Keratinocyte (primary cell): ENCODE measurements at regions not wholly inside any gene's neighbourhood (a gene's known extent, or its start where the extent isn't known, plus 50 kb on each side); places are given as distances from the start of the nearest gene placed in this dataset.

Source experiments
- DNase-seq: peaks from one replicate; pipeline ENCODE4 v3.0.0-alpha.2; 2011; ENCODE audit warnings: low read depth, missing footprints, low spot score
- FAIRE-seq: peaks from 2 replicates; lab custom pipeline; 2011; peaks lifted over from hg19 to GRCh38; lab: Jason Lieb, UNC
- H2AFZ ChIP-seq: 2 replicates; pipeline ENCODE4 v1.6.0; 2012; ENCODE audit warnings: low read length, control low read depth, inconsistent platforms; ENCODE audit not compliant: control insufficient read depth
- H3K27ac ChIP-seq: 2 replicates; pipeline ENCODE4 v1.5.1; 2011; ENCODE audit warnings: low read length; ENCODE audit not compliant: control insufficient read depth, insufficient read depth
- H3K27me3 ChIP-seq: 3 replicates; pipeline ENCODE4 v1.6.0; 2011; ENCODE audit warnings: low read length; ENCODE audit not compliant: control insufficient read depth, insufficient read depth; ENCODE audit errors: extremely low read depth
- H3K36me3 ChIP-seq, 2 experiments: 2 replicates in 1 of 2; 3 replicates in 1 of 2; pipeline ENCODE4 v1.5.1; 2011; ENCODE audit warnings: low read length in 2 of 2, mild to moderate bottlenecking in 1 of 2; ENCODE audit not compliant: control insufficient read depth in 2 of 2, insufficient read depth in 2 of 2; ENCODE audit errors: extremely low read depth in 1 of 2
- H3K4me1 ChIP-seq: 3 replicates; pipeline ENCODE4 v1.5.1; 2011; ENCODE audit warnings: low read length; ENCODE audit not compliant: control insufficient read depth, insufficient read depth; ENCODE audit errors: extremely low read depth
- H3K4me2 ChIP-seq: 3 replicates; pipeline ENCODE4 v1.6.0; 2011; ENCODE audit warnings: low read depth, low read length; ENCODE audit not compliant: control insufficient read depth, insufficient read depth; ENCODE audit errors: extremely low read depth
- H3K4me3 ChIP-seq, 3 experiments: fragments of 200-600 bp in 1 of 3; sonication (generic) in 1 of 3; 2 replicates in 2 of 3; 3 replicates in 1 of 3; pipeline ENCODE4 v1.5.1; 2011 to 2016; ENCODE audit warnings: low read length in 3 of 3, mild to moderate bottlenecking in 3 of 3, control low read depth in 2 of 3, inconsistent platforms in 1 of 3, low read depth in 1 of 3, mixed read lengths in 1 of 3, mixed run types in 1 of 3, moderate library complexity in 1 of 3; ENCODE audit not compliant: control insufficient read depth in 2 of 3, insufficient read depth in 2 of 3; ENCODE audit errors: extremely low read depth in 1 of 3
- H3K79me2 ChIP-seq: 2 replicates; pipeline ENCODE4 v1.6.0; 2012; ENCODE audit warnings: low read length; ENCODE audit not compliant: control insufficient read depth, insufficient read depth
- H3K9ac ChIP-seq: 3 replicates; pipeline ENCODE4 v1.6.0; 2011; ENCODE audit warnings: low read length; ENCODE audit not compliant: control insufficient read depth, insufficient read depth; ENCODE audit errors: extremely low read depth
- H3K9me1 ChIP-seq: 3 replicates; pipeline ENCODE4 v1.6.0; 2011; ENCODE audit warnings: low read length; ENCODE audit not compliant: control insufficient read depth, insufficient read depth; ENCODE audit errors: extremely low read depth
- H3K9me3 ChIP-seq: 2 replicates; pipeline ENCODE4 v1.5.1; 2012; ENCODE audit warnings: low read depth, low read length; ENCODE audit not compliant: control insufficient read depth
- H4K20me1 ChIP-seq: 3 replicates; pipeline ENCODE4 v1.6.0; 2011; ENCODE audit warnings: low read length; ENCODE audit not compliant: control insufficient read depth, insufficient read depth; ENCODE audit errors: extremely low read depth
- CTCF ChIP-seq, 3 experiments: IDR thresholded peaks in 1 of 3; conservative IDR thresholded peaks in 1 of 3; optimal IDR thresholded peaks in 1 of 3; 2 replicates in 2 of 3; 3 replicates in 1 of 3; pipeline versions ENCODE3 to v1.5.1; 2011; ENCODE audit warnings: low read length in 3 of 3, mild to moderate bottlenecking in 3 of 3, moderate library complexity in 2 of 3, control low read depth in 1 of 3, inconsistent platforms in 1 of 3; ENCODE audit not compliant: insufficient read depth in 2 of 3; ENCODE audit errors: extremely low read depth in 1 of 3
- EZH2 ChIP-seq: IDR thresholded peaks from one replicate; pipeline ENCODE4 v1.6.1; 2012; ENCODE audit warnings: inconsistent platforms, mild to moderate bottlenecking, low read length, moderate library complexity
- dilution Hi-C: fragments of 300-500 bp; cut with MboI; formaldehyde crosslinking; loops from one replicate; pipeline ENCODE4 v1.7.0; 2020; ENCODE audit warnings: low sequenced_read_pairs; ENCODE audit not compliant: extremely low pct_ligation_motif_present

- Histone ChIP-seq H3K9me1 (no peaks in the 10 kb centered on the region), H3K27ac (no peak overlapping the region), H4K20me1 (no peaks in the 10 kb centered on the region), H3K4me3 (no peak overlapping the region), H3K79me2 (no peaks in the 10 kb centered on the region), H3K4me1 (peaks cover 3% of the 10 kb centered on the region), H3K9me3 (no peaks in the 10 kb centered on the region), H3K9ac (no peak overlapping the region), H3K4me2 (no peak overlapping the region), H2AFZ (no peak overlapping the region), H3K27me3 (no peaks in the 10 kb centered on the region), H3K36me3 (no peaks in the 10 kb centered on the region)
- DNase-seq (no peak), FAIRE-seq (no peak)
- dilution Hi-C loops: no loop called here
- no peak for TF ChIP-seq EZH2
- TF ChIP-seq CTCF (optimal IDR thresholded peaks at IDR 0.05 in 1 of 3, IDR thresholded peaks at IDR 0.05 in 1 of 3, conservative IDR thresholded peaks at IDR 0.05 in 1 of 3; ENCODE audit: extremely low read depth in 1 of 3, insufficient read depth in 2 of 3, low read length in 3 of 3): no peak
These were observed 281.6 kb upstream of the E2F7 start for GRCh38 chr12:77347017-77347416.

- Histone ChIP-seq H3K9ac (no peak overlapping the region), H3K27ac (no peak overlapping the region), H3K9me3 (no peaks in the 10 kb centered on the region), H2AFZ (no peak overlapping the region), H3K36me3 (no peaks in the 10 kb centered on the region), H3K4me3 (no peak overlapping the region), H3K79me2 (no peaks in the 10 kb centered on the region), H3K27me3 (no peaks in the 10 kb centered on the region), H3K9me1 (no peaks in the 10 kb centered on the region), H4K20me1 (no peaks in the 10 kb centered on the region), H3K4me1 (peaks cover 3% of the 10 kb centered on the region), H3K4me2 (no peak overlapping the region)
- dilution Hi-C loops: no loop called here
- DNase-seq: no peak
- TF ChIP-seq CTCF (optimal IDR thresholded peaks at IDR 0.05 in 1 of 3, IDR thresholded peaks at IDR 0.05 in 1 of 3, conservative IDR thresholded peaks at IDR 0.05 in 1 of 3; ENCODE audit: extremely low read depth in 1 of 3, insufficient read depth in 2 of 3, low read length in 3 of 3) (no peak), EZH2 (no peak)
- no peak for FAIRE-seq
These were observed 280.0 kb upstream of the E2F7 start for GRCh38 chr12:77345336-77345735.
